A549 (cell line): ENCODE measurements at regions not wholly inside any gene's neighbourhood (a gene's known extent, or its start where the extent isn't known, plus 50 kb on each side); places are given as distances from the start of the nearest gene placed in this dataset.
A peak's percentile ranks its signal among the peaks of the same experiment; 100 is the strongest.

Experiments used
- ATAC-seq, 2 experiments: fragments of 200-7000 bp in 1 of 2; fragments of >200 bp in 1 of 2; cut with Nextera tagmentation in 1 of 2; cut with Tn5 transposase in 1 of 2; 3 replicates each; pipeline versions ENCODE4 v1.8.0 to v1.9.1; 2018 to 2020; ENCODE audit warnings: mild to moderate bottlenecking in 1 of 2, moderate library complexity in 1 of 2
- CTCF ChIA-PET: fragments of 300-600 bp; sonication (Branson Sonifier 250); formaldehyde crosslinking; extraction: SDS; loops from one replicate; lab custom pipeline; 2021; ENCODE audit warnings: antibody characterized with exemption, inconsistent platforms; lab: Yijun Ruan, JAX
- POLR2A ChIA-PET: fragments of 350-600 bp; formaldehyde crosslinking; extraction: SDS; loops from one replicate; lab custom pipeline; 2021; ENCODE audit warnings: antibody characterized with exemption, inconsistent platforms; lab: Yijun Ruan, JAX
- DNase-seq, 2 experiments: peaks; one replicate each; pipeline versions ENCODE4 v3.0.0 to v3.0.0-alpha.2; 2011 to 2016; ENCODE audit warnings: low read depth in 1 of 2, low spot score in 1 of 2
- FAIRE-seq: peaks from 2 replicates; lab custom pipeline; 2011; peaks lifted over from hg19 to GRCh38; lab: Jason Lieb, UNC
- H3K27ac ChIP-seq, 2 experiments: fragments of >200 bp; sonication (Bioruptor Twin); formaldehyde crosslinking; 3 replicates each; pipeline ENCODE4 v1.5.1; 2016 to 2017
- H3K4me1 ChIP-seq: fragments of >200 bp; sonication (Bioruptor Twin); formaldehyde crosslinking; 3 replicates; pipeline ENCODE4 v1.6.1; 2016
- H3K4me2 ChIP-seq: fragments of >200 bp; sonication (Bioruptor Twin); formaldehyde crosslinking; 3 replicates; pipeline ENCODE4 v1.6.1; 2016
- H3K4me3 ChIP-seq: fragments of >200 bp; sonication (Bioruptor Twin); formaldehyde crosslinking; 3 replicates; pipeline ENCODE4 v1.5.1; 2016
- H3K9me3 ChIP-seq: fragments of >200 bp; sonication (Bioruptor Twin); formaldehyde crosslinking; 3 replicates; pipeline ENCODE4 v1.6.1; 2016
- ATOH8 ChIP-seq: fragments of 250-450 bp; sonication (Bioruptor Pico); IDR thresholded peaks from 2 replicates; pipeline ENCODE4 v1.5.0; 2020; ENCODE audit warnings: low read depth, mild to moderate bottlenecking, moderate library complexity
- CHD4 ChIP-seq: fragments of 200-600 bp; sonication (generic); IDR thresholded peaks from 2 replicates; pipeline ENCODE4 v1.6.1; 2016; ENCODE audit warnings: antibody characterized with exemption, mild to moderate bottlenecking, borderline replicate concordance
- EHF ChIP-seq: fragments of 250-450 bp; sonication (Bioruptor Pico); IDR thresholded peaks from 2 replicates; pipeline ENCODE4 v1.5.0; 2020; ENCODE audit warnings: mild to moderate bottlenecking
- EHMT2 ChIP-seq: fragments of 200-600 bp; sonication (generic); IDR thresholded peaks from 2 replicates; pipeline ENCODE4 v1.6.1; 2016; ENCODE audit warnings: antibody characterized with exemption, low read depth, mild to moderate bottlenecking, moderate library complexity
- FOSB ChIP-seq: fragments of 250-450 bp; sonication (Bioruptor Pico); IDR thresholded peaks from 2 replicates; pipeline ENCODE4 v1.5.0; 2020; ENCODE audit warnings: mild to moderate bottlenecking, moderate library complexity
- HDAC2 ChIP-seq: fragments of 200-600 bp; sonication (generic); IDR thresholded peaks from 2 replicates; pipeline ENCODE4 v1.6.1; 2016
- HEYL ChIP-seq: fragments of 250-450 bp; sonication (Bioruptor Pico); IDR thresholded peaks from 2 replicates; pipeline ENCODE4 v1.8.0; 2021; ENCODE audit warnings: mild to moderate bottlenecking, moderate library complexity
- HOXB13 ChIP-seq: fragments of 250-450 bp; sonication (Bioruptor Pico); IDR thresholded peaks from 2 replicates; pipeline ENCODE4 v1.5.0; 2020; ENCODE audit warnings: low read depth, mild to moderate bottlenecking, moderate library complexity
- HOXB5 ChIP-seq: fragments of 250-450 bp; sonication (Bioruptor Pico); IDR thresholded peaks from 2 replicates; pipeline ENCODE4 v1.5.0; 2020; ENCODE audit warnings: mild to moderate bottlenecking, moderate library complexity
- JUNB ChIP-seq: fragments of >200 bp; sonication (Bioruptor Twin); formaldehyde crosslinking; IDR thresholded peaks from 2 replicates; pipeline ENCODE4 v1.6.1; 2016
- KDM1A ChIP-seq: fragments of 200-600 bp; sonication (generic); IDR thresholded peaks from 2 replicates; pipeline ENCODE4 v1.6.1; 2016; ENCODE audit warnings: low read depth, mild to moderate bottlenecking
- KDM5A ChIP-seq: fragments of 200-600 bp; sonication (generic); IDR thresholded peaks from 2 replicates; pipeline ENCODE4 v1.6.1; 2016; ENCODE audit warnings: antibody characterized with exemption, mild to moderate bottlenecking
- MAZ ChIP-seq: fragments of 150-350 bp; IDR thresholded peaks from 2 replicates; pipeline ENCODE4 v1.6.1; 2014; ENCODE audit warnings: antibody characterized with exemption, low read depth, low read length, borderline replicate concordance
- MYC ChIP-seq: IDR thresholded peaks from 2 replicates; pipeline ENCODE4 v1.6.1; 2012; ENCODE audit warnings: mild to moderate bottlenecking, inconsistent platforms, low read length, improper control_type of control experiment, borderline replicate concordance
- PHF8 ChIP-seq: fragments of 200-600 bp; sonication (generic); IDR thresholded peaks from 2 replicates; pipeline ENCODE4 v1.6.1; 2016; ENCODE audit warnings: low read depth, mild to moderate bottlenecking, antibody characterized with exemption, moderate library complexity, borderline replicate concordance
- POLR2A ChIP-seq: IDR thresholded peaks from 2 replicates; pipeline ENCODE4 v1.6.1; 2012; ENCODE audit warnings: mild to moderate bottlenecking, low read length
- POLR2AphosphoS2 ChIP-seq: conservative IDR thresholded peaks from 2 replicates; pipeline ENCODE4 v1.6.1; 2012; ENCODE audit warnings: low read length, improper control_type of control experiment, inconsistent platforms
- REST ChIP-seq: fragments of 200-600 bp; sonication (generic); IDR thresholded peaks from 2 replicates; pipeline ENCODE4 v1.6.1; 2016; ENCODE audit warnings: antibody characterized with exemption, mild to moderate bottlenecking, moderate library complexity
- TP53 ChIP-seq: fragments of 250-450 bp; sonication (Bioruptor Pico); IDR thresholded peaks from 2 replicates; pipeline ENCODE4 v1.5.0; 2021; ENCODE audit warnings: mild to moderate bottlenecking, moderate library complexity
- ZFP36 ChIP-seq: fragments of 450-650 bp; IDR thresholded peaks from 2 replicates; pipeline ENCODE4 v1.6.1; 2014; ENCODE audit warnings: borderline replicate concordance; ENCODE audit not compliant: partially characterized antibody
- ZNF302 ChIP-seq: fragments of 250-450 bp; sonication (Bioruptor Pico); IDR thresholded peaks from 2 replicates; pipeline ENCODE4 v1.9.0; 2021; ENCODE audit warnings: inconsistent platforms, mild to moderate bottlenecking, moderate library complexity
- WGBS: methylation state at CpG from one replicate; pipeline ENCODE4 v1.1.6; 2017; ENCODE audit errors: missing lambda C conversion rate; 5-methylcytosine and 5-hydroxymethylcytosine counted together
- TF ChIP-seq, protein P1 (sequence below): fragments of 450-650 bp; IDR thresholded peaks from 2 replicates; pipeline ENCODE4 v1.6.1; 2014; ENCODE audit warnings: antibody characterized with exemption
- TF ChIP-seq, protein P2 (sequence below): fragments of 250-450 bp; sonication (Bioruptor Pico); IDR thresholded peaks from 2 replicates; pipeline ENCODE4 v1.5.0; 2021; ENCODE audit warnings: mild to moderate bottlenecking, moderate library complexity, borderline replicate concordance

- no peak for TF ChIP-seq EHMT2
- no peak for TF ChIP-seq MAZ
- TF ChIP-seq REST, result no peak
- TF ChIP-seq JUNB, result no peak
- TF ChIP-seq HEYL (CRISPR knock-in tag), result no peak
- TF ChIP-seq PHF8, result no peak
- no peak for TF ChIP-seq HOXB13
- no peak for TF ChIP-seq MYC
- TF ChIP-seq HDAC2, result no peak
- no peak for TF ChIP-seq KDM5A
- TF ChIP-seq ZNF302 (CRISPR knock-in tag), result no peak
- Histone ChIP-seq H3K9me3 (no peaks in the 10 kb centered on the region), H3K4me2 (no peak overlapping the region), H3K4me1 (no peaks in the 10 kb centered on the region), H3K27ac (no peak overlapping the region), H3K4me3 (no peak overlapping the region)
- ChIA-PET CTCF (no interaction called here), POLR2A (no interaction called here)
- ATAC-seq, result no peak
- peak; percentile 13 for FAIRE-seq
- DNase-seq, result no peak
- 88% methylated on average over 1 of the region's 1 CpG for WGBS
Observed at GRCh38 chr13:80094526-80094925, 246.4 kb downstream of the SPRY2 start.

GRCh38 chr13:80093888-80094287 is 247.0 kb downstream of the SPRY2 start:
- TF ChIP-seq, protein P1, sequence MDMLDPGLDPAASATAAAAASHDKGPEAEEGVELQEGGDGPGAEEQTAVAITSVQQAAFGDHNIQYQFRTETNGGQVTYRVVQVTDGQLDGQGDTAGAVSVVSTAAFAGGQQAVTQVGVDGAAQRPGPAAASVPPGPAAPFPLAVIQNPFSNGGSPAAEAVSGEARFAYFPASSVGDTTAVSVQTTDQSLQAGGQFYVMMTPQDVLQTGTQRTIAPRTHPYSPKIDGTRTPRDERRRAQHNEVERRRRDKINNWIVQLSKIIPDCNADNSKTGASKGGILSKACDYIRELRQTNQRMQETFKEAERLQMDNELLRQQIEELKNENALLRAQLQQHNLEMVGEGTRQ, result no peak
- TF ChIP-seq ATOH8 (CRISPR knock-in tag) (no peak), POLR2A (no peak), JUNB (no peak), HOXB5 (CRISPR knock-in tag) (no peak), CHD4 (no peak), EHF (CRISPR knock-in tag) (no peak), FOSB (CRISPR knock-in tag) (no peak), PHF8 (no peak), KDM1A (no peak), ZFP36 (no peak), POLR2AphosphoS2 (no peak), TP53 (CRISPR knock-in tag) (no peak), HDAC2 (no peak)
- TF ChIP-seq, protein P2, sequence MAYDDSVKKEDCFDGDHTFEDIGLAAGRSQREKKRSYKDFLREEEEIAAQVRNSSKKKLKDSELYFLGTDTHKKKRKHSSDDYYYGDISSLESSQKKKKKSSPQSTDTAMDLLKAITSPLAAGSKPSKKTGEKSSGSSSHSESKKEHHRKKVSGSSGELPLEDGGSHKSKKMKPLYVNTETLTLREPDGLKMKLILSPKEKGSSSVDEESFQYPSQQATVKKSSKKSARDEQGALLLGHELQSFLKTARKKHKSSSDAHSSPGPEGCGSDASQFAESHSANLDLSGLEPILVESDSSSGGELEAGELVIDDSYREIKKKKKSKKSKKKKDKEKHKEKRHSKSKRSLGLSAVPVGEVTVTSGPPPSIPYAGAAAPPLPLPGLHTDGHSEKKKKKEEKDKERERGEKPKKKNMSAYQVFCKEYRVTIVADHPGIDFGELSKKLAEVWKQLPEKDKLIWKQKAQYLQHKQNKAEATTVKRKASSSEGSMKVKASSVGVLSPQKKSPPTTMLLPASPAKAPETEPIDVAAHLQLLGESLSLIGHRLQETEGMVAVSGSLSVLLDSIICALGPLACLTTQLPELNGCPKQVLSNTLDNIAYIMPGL (CRISPR knock-in tag), result no peak
- ATAC-seq (no peak), FAIRE-seq (no peak), DNase-seq (no peak)
- 72% methylated on average over 6 of the region's 10 CpGs for WGBS
- POLR2A ChIA-PET, result no interaction called here
- Histone ChIP-seq H3K9me3 (no peaks in the 10 kb centered on the region), H3K27ac (no peak overlapping the region), H3K4me3 (no peak overlapping the region), H3K4me1 (no peaks in the 10 kb centered on the region), H3K4me2 (no peak overlapping the region)
- CTCF ChIA-PET, result no interaction called here
